Lung (tissue), 11 donors: ENCODE measurements at regions not wholly inside any gene's neighbourhood (a gene's known extent, or its start where the extent isn't known, plus 50 kb on each side); places are given as distances from the start of the nearest gene placed in this dataset.

Experiments
- ATAC-seq: fragments of 200-7000 bp; cut with Tn5 transposase; one replicate; pipeline ENCODE4 v1.9.1; 2020; ENCODE audit warnings: moderate number of reproducible peaks; ENCODE audit not compliant: insufficient read depth, low FRiP score
- DNase-seq, 3 donors: peaks; one replicate each; pipeline ENCODE4 v3.0.0-alpha.2; 2013 to 2017
- H3K27ac ChIP-seq, 2 donors: one replicate each; pipeline ENCODE4 v1.5.1; 2013; ENCODE audit warnings: mild to moderate bottlenecking in 2 of 2, moderate library complexity in 2 of 2, control low read depth in 1 of 2, inconsistent platforms in 1 of 2, low read depth in 1 of 2, low read length in 1 of 2
- H3K27me3 ChIP-seq, 3 donors: one replicate each; pipeline ENCODE4 v1.5.1; 2013; ENCODE audit warnings: low read length in 2 of 3; ENCODE audit not compliant: control insufficient read depth in 3 of 3, insufficient read depth in 3 of 3
- H3K36me3 ChIP-seq, 4 donors: one replicate each; pipeline ENCODE4 v1.5.1; 2013; ENCODE audit warnings: low read length in 4 of 4, mild to moderate bottlenecking in 1 of 4, moderate library complexity in 1 of 4; ENCODE audit not compliant: control insufficient read depth in 4 of 4, insufficient read depth in 4 of 4
- H3K4me1 ChIP-seq, 5 donors: one replicate each; pipeline ENCODE4 v1.5.1; 2013; ENCODE audit warnings: low read length in 5 of 5, mild to moderate bottlenecking in 2 of 5, moderate library complexity in 1 of 5; ENCODE audit not compliant: control insufficient read depth in 5 of 5, insufficient read depth in 5 of 5
- H3K4me3 ChIP-seq: one replicate; pipeline ENCODE4 v1.5.1; 2013; ENCODE audit warnings: mild to moderate bottlenecking, control low read depth, moderate library complexity
- H3K9ac ChIP-seq, 2 donors: one replicate each; pipeline ENCODE4 v1.5.1; 2013; ENCODE audit warnings: low read length in 2 of 2, control low read depth in 1 of 2; ENCODE audit not compliant: insufficient read depth in 1 of 2
- H3K9me3 ChIP-seq, 4 donors: one replicate each; pipeline ENCODE4 v1.5.1; 2013; ENCODE audit warnings: low read length in 3 of 4, mild to moderate bottlenecking in 1 of 4, moderate library complexity in 1 of 4; ENCODE audit not compliant: control insufficient read depth in 4 of 4, insufficient read depth in 3 of 4
- WGBS, 2 donors: extraction: QIAGEN DNeasy Blood & Tissue Kit; methylation state at CpG; one replicate each; pipeline ENCODE4 v1.1.7; 2013; 5-methylcytosine and 5-hydroxymethylcytosine counted together
- TF ChIP-seq, protein P1 (sequence below): IDR thresholded peaks from 2 replicates; pipeline ENCODE4 v1.5.1; 2012; ENCODE audit warnings: mild to moderate bottlenecking; ENCODE audit errors: control extremely low read depth, extremely low read depth
- donor health status: control.
- donor health status: control.
- donor health status: Bipolar disorder and iron deficiency.
- donor health status: healthy.
- donor health status: DM: yes; HTN: yes; CAD: no.

DNA sequence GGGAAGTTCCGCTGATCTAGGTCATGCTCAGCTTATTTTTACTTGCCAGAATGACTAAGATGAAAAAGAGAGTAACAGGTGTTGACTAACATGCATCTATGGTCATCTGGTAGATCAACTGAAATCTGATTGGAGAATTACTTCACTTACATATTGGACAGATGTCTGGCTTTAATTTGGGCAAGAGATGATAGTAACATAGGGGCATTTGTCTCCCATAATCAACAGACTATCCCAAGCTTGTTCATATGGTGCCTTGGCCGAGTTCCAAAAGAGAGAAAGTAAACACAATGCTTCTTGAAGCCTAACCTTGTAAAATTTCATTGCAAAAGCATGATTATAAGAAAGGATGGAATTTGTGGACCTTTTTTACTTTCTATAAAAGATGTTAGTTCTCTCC, 503.7 kb downstream of the ADCYAP1 start:
- Histone ChIP-seq H3K27me3 (no peaks in the 10 kb centered on the region), H3K27ac (no peak overlapping the region), H3K4me1 (no peaks in the 10 kb centered on the region), H3K4me3 (no peak overlapping the region), H3K36me3 (no peaks in the 10 kb centered on the region), H3K9me3 (no peaks in the 10 kb centered on the region), H3K9ac (no peak overlapping the region)
- TF ChIP-seq, protein P1, sequence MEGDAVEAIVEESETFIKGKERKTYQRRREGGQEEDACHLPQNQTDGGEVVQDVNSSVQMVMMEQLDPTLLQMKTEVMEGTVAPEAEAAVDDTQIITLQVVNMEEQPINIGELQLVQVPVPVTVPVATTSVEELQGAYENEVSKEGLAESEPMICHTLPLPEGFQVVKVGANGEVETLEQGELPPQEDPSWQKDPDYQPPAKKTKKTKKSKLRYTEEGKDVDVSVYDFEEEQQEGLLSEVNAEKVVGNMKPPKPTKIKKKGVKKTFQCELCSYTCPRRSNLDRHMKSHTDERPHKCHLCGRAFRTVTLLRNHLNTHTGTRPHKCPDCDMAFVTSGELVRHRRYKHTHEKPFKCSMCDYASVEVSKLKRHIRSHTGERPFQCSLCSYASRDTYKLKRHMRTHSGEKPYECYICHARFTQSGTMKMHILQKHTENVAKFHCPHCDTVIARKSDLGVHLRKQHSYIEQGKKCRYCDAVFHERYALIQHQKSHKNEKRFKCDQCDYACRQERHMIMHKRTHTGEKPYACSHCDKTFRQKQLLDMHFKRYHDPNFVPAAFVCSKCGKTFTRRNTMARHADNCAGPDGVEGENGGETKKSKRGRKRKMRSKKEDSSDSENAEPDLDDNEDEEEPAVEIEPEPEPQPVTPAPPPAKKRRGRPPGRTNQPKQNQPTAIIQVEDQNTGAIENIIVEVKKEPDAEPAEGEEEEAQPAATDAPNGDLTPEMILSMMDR: no peak
- WGBS, 2 donors: 36 to 57% methylated on average over 2 of the region's 2 CpGs
- DNase-seq (peak in 2 of 3 donors; percentile 1 to 12), ATAC-seq (no peak)

- TF ChIP-seq, protein P1: no peak
- no peak for ATAC-seq
- no peak overlapping the region for H3K9ac ChIP-seq
- H3K27me3 ChIP-seq: no peaks in the 10 kb centered on the region
- 67 to 83% methylated on average over 2 of the region's 2 CpGs for WGBS, 2 donors
- no peaks in the 10 kb centered on the region for H3K4me1 ChIP-seq
- H3K9me3 ChIP-seq: no peaks in the 10 kb centered on the region
- H3K27ac ChIP-seq: no peak overlapping the region
- no peak overlapping the region for H3K4me3 ChIP-seq
- DNase-seq: no peak
- H3K36me3 ChIP-seq: no peaks in the 10 kb centered on the region
Observed at GRCh38 chr18:1412655-1413322, 508.1 kb downstream of the ADCYAP1 start.

- no peaks in the 10 kb centered on the region for H3K4me1 ChIP-seq
- H3K9ac ChIP-seq: no peak overlapping the region
- no peak overlapping the region for H3K4me3 ChIP-seq
- no peak overlapping the region for H3K27ac ChIP-seq
- H3K36me3 ChIP-seq: no peaks in the 10 kb centered on the region
- DNase-seq (no peak), ATAC-seq (no peak)
- H3K27me3 ChIP-seq: no peaks in the 10 kb centered on the region
- 88 to 91% methylated on average over 5 of the region's 5 CpGs for WGBS, 2 donors
- TF ChIP-seq, protein P1: no peak
- no peaks in the 10 kb centered on the region for H3K9me3 ChIP-seq
Observed at GRCh38 chr18:1413323-1413675, 508.6 kb downstream of the ADCYAP1 start.

DNA sequence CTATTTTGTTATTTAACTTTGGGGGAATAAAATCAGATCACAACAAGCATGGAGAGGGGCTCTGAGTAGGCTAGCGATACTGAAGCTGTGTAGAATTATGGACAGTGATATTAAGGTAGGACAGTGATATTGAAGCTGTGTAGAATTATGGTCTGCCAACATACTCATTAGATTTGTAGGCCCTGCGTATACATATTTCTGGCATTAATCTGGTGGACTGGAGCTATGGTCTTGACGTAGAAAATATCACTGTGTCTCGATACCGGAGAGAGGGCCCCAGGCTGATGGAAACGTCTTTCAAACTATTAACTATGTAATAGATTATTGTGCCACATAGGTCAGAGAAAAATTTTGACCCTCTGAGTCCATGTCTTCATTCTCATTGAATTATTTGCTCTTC, 511.4 kb downstream of the ADCYAP1 start:
- Histone ChIP-seq H3K4me1 (no peaks in the 10 kb centered on the region), H3K36me3 (no peaks in the 10 kb centered on the region), H3K9ac (no peak overlapping the region), H3K9me3 (no peaks in the 10 kb centered on the region), H3K27me3 (no peaks in the 10 kb centered on the region), H3K27ac (no peak overlapping the region), H3K4me3 (no peak overlapping the region)
- ATAC-seq (no peak), DNase-seq (no peak)
- 90 to 93% methylated on average over 6 of the region's 6 CpGs for WGBS, 2 donors
- TF ChIP-seq, protein P1: no peak
